Dedifferentiated amniotic fluid mesenchymal stem cell (primary cell): ENCODE measurements at regions not wholly inside any gene's neighbourhood (a gene's known extent, or its start where the extent isn't known, plus 50 kb on each side); places are given as distances from the start of the nearest gene placed in this dataset.
"Not testable (repeated sequence)": the region's sequence is repeated elsewhere in the genome, so short reads cannot be mapped to it uniquely, and the experiment has no call there.

Experiments
- DNase-seq: peaks from one replicate; pipeline ENCODE4 v3.0.0-alpha.2; 2016; ENCODE audit errors: extremely low spot score

GRCh38 chr9:103242025-103242424 is 246.9 kb downstream of the CYLC2 start:
- no peak for DNase-seq

- DNase-seq, result no peak
Measured at GRCh38 chr9:103242486-103242885, 247.4 kb downstream of the CYLC2 start.

GRCh38 chr9:103243553-103243952 is 248.4 kb downstream of the CYLC2 start:
- no peak for DNase-seq

- DNase-seq, result no peak
Measured at GRCh38 chr9:103245369-103245768, 250.2 kb downstream of the CYLC2 start.

GRCh38 chr9:103261951-103262350 is 266.8 kb downstream of the CYLC2 start:
- DNase-seq, result no peak

DNA sequence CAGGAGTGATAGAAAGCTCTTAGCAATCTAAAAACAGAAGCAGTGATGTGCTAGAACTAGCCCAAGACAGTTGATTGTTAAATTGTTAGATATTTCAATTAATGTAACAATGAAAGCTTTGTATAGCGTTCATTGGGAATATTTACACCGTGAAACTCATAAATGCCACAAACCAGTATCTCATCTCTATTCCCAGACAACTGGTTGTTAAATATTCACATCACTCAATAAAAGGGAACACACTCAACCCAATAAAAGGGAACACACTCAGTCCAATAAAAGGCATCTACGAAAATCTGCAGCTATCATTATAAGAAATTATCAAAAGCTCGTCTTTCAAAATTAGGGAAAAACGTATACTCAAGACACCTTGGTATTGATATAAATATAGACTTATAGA is 270.9 kb downstream of the CYLC2 start:
- DNase-seq, result no peak

DNA sequence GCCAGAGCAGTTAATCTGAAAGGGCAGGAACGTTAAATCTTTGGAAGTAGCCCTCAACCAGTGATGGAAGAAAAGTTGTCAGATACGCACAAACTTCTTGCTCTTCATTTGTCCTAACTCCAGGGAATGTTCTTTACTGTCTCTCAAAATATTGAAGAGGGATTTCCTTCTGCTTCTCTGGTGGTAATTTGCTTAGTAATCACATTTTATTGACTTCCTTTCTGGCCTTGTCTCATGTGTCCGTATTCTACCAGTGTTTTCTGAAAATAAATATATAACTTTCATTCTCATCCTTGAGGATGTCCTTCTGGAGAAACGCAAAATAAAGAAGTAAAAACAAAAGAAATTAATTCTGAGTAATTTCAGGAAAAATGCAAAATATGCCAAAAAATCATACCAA is 282.1 kb downstream of the CYLC2 start:
- no peak for DNase-seq

DNA sequence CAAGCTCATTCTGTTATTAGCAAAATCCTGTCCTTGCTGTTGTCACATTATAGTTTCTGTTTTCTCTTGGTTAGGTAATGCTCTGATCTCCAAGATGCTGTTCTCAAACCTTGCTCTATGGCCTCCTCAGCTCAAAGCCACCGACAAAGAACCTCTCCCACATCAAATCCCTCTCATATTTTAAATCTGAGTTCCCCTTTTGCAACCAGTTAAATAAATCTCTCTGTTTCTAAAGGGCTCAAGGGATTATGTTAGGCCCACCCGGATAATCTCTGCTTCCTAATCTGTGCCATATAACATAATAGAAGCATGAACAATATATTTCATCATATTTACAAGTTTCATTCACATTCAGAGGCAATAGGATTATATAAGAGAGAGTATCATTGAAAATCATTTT is 286.0 kb downstream of the CYLC2 start:
- DNase-seq, result no peak

GRCh38 chr9:103287361-103287760 is 292.2 kb downstream of the CYLC2 start:
- no peak for DNase-seq

DNA sequence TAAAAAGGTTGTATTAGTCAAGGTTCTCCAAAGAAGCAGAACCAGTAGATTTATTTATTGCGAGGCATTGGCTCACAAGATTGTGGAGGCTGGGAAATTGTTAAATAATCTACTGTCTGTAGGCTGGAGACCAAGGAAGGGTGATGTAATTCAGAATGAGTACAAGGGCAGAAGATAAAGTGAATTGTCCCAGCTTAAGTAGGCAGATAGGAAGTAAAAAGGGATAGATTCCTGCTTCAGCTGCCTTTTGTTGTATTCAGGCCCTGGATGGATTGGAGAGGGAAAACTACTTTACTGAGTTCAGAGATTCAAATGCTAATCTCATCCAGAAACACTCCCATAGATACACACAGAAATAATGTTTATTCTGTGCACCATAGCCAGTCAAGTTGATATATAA is 301.1 kb downstream of the CYLC2 start:
- no peak for DNase-seq

- DNase-seq, result no peak
Measured at GRCh38 chr9:103301051-103301450, 305.9 kb downstream of the CYLC2 start.

DNA sequence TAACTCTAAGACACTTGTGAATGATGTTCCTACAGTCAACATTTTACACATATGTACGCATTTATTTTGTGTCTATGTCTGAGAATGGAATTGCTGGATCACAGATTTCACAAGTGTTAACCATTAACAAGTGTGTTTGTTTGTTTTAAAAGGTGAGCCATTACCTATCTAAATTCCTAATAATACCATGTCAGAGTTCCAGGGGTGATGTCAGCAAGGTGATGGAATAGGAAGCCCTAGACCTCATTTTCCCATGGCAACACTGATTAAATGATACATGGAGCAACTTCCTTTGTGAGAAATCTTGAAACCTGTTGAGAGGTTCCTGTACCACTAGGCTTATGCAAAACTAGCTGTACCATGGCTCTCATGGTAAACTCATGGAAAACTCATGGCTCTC is 309.7 kb downstream of the CYLC2 start:
- no peak for DNase-seq

- no peak for DNase-seq
Measured at GRCh38 chr9:103319979-103320378, 324.8 kb downstream of the CYLC2 start.

- DNase-seq, result no peak
Measured at GRCh38 chr9:103323699-103324098, 328.6 kb downstream of the CYLC2 start.

DNA sequence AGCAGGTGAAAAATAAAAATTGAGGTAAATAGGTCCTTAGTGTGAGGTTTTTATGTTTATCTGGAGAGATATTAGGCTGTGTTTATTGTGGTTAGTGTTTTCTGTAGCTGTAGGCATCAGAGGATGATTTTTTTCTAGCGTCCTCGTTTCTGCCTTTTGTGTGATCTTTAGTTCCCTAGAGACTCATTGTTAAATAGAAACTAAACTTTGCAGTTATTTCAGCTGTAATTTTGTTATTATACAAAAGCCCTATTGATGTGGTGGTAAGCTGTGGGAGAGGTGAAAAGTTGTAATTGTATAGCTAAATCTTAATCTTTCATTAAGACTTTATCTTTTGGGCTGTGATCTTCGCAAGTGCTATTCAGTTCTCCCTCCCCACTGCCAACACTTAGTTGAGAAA is 340.3 kb downstream of the CYLC2 start:
- DNase-seq, result no peak

- no peak for DNase-seq
Measured at GRCh38 chr9:103355000-103355399, 359.9 kb downstream of the CYLC2 start.

DNA sequence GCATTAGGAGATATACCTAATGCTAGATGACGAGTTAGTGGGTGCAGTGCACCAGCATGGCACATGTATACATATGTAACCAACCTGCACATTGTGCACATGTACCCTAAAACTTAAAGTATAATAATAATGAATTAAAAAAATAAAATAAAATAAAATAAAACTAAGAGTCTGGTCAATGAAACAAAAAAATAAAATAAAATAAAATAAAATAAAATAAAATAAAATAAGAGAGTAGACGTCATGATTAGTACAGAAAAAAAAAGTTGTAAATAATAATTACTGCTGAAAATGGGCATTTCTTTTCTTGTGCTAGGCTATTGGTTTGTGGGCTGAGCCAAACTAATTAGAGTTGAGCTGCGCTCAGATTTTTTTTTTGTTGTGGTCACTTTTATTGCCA is 362.8 kb downstream of the CYLC2 start:
- DNase-seq, result not testable (repeated sequence)

GRCh38 chr9:103361906-103362305 is 366.8 kb downstream of the CYLC2 start:
- DNase-seq, result no peak

GRCh38 chr9:103362986-103363385 is 367.9 kb downstream of the CYLC2 start:
- no peak for DNase-seq

GRCh38 chr9:103364753-103365152 is 369.6 kb downstream of the CYLC2 start:
- DNase-seq, result peak; percentile 42

DNA sequence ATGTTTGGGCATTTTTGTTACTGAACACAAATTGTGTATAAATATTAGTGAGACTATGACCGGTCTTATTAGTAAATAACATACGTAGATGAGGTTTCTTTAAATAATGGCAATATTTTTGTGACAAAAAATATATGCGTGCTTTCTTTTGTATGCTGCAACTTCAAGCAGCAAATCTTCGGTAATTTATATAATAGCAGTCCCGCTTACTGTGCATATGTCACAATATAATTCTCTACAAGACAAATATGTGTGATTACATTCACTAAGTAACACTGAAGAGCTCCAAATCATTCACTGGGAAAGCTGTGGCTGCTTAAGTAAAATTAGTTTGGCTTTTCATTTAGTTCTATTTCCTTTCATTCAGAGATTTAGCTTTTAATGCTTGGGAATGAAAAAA is 376.0 kb downstream of the CYLC2 start:
- DNase-seq, result no peak

GRCh38 chr9:103372828-103373227 is 377.7 kb downstream of the CYLC2 start:
- DNase-seq, result no peak

- DNase-seq, result no peak
Measured at GRCh38 chr9:103377667-103378066, 382.5 kb downstream of the CYLC2 start.

DNA sequence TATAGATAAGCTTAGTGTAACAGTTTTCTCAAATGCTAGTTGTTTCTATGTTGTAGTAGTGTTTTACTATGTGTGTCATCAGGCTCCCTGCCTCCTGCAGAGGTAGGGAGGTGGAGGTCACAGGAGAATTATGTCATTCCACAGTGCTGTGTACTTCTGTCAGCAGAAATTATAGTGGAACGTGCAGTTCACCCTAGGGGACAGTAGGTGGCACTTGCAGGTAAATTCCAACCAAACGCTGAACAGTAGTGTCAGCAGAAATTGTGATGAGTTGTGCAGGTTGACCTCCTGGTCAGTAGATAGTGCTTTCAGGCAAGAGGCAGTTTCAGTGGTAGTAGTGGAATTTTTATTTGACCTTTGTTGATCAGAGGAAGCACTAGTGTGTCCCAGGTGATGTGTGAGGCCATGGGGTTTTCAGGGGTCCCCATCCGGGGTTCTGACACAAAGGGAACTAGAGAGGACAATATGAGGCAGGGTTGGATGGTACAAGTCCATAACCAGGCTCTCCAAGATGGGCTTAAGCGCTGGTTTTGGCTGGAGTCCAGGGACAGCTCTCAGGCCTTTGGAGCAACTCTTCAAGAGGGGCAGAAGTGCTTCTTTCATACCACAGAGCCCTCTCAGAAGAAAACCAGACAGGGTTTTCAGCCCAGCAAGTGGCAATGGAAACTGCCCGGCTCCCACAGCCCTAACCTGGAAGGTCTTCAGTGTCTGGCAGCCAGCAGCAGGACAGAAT is 402.9 kb downstream of the CYLC2 start:
- DNase-seq, result no peak
